NCI-H2171 (cell line): ENCODE measurements at regions not wholly inside any gene's neighbourhood (a gene's known extent, or its start where the extent isn't known, plus 50 kb on each side); places are given as distances from the start of the nearest gene placed in this dataset.

ENCODE experiments used
- DNase-seq: peaks from one replicate; lab custom pipeline; 2025; lab: John Stamatoyannopoulos, UW

- no peak for DNase-seq
These were observed 91.8 kb upstream of the PREP start for GRCh38 chr6:105494688-105495087.

- no peak for DNase-seq
These were observed 90.9 kb upstream of the PREP start for GRCh38 chr6:105493736-105494135.

GRCh38 chr6:105492706-105493673 lies 90.1 kb upstream of the PREP start:
- no peak for DNase-seq

- no peak for DNase-seq
These were observed 86.3 kb upstream of the PREP start for GRCh38 chr6:105489216-105489530.

GRCh38 chr6:105488516-105489215 lies 85.8 kb upstream of the PREP start:
- DNase-seq = no peak

GRCh38 chr6:105487040-105487790 lies 84.3 kb upstream of the PREP start:
- DNase-seq = no peak

GRCh38 chr6:105485456-105485855 lies 82.6 kb upstream of the PREP start:
- DNase-seq = no peak

GRCh38 chr6:105484238-105485161 lies 81.6 kb upstream of the PREP start:
- DNase-seq = peak; percentile 2

- no peak for DNase-seq
These were observed 80.6 kb upstream of the PREP start for GRCh38 chr6:105483492-105483891.

GRCh38 chr6:105482921-105483320 lies 80.0 kb upstream of the PREP start:
- DNase-seq = no peak

GRCh38 chr6:105482227-105482844 lies 79.5 kb upstream of the PREP start:
- DNase-seq = no peak

- DNase-seq = no peak
These were observed 74.1 kb upstream of the PREP start for GRCh38 chr6:105476978-105477377.

GRCh38 chr6:105474234-105474633 lies 71.4 kb upstream of the PREP start:
- no peak for DNase-seq

- no peak for DNase-seq
These were observed 67.1 kb upstream of the PREP start for GRCh38 chr6:105469946-105470345.

- DNase-seq = no peak
These were observed 66.0 kb upstream of the PREP start for GRCh38 chr6:105468850-105469249.

GRCh38 chr6:105460860-105461259 lies 58.0 kb upstream of the PREP start:
- no peak for DNase-seq

- DNase-seq = no peak
These were observed 57.0 kb upstream of the PREP start for GRCh38 chr6:105459864-105460263.

- no peak for DNase-seq
These were observed 56.2 kb upstream of the PREP start for GRCh38 chr6:105459049-105459448.

GRCh38 chr6:105458551-105458950 lies 55.7 kb upstream of the PREP start:
- DNase-seq = no peak

- no peak for DNase-seq
These were observed 55.2 kb upstream of the PREP start for GRCh38 chr6:105458084-105458483.

GRCh38 chr6:105453968-105454367 lies 51.1 kb upstream of the PREP start:
- no peak for DNase-seq
